Muscle layer of colon (tissue), 2 donors: ENCODE measurements at regions not wholly inside any gene's neighbourhood (a gene's known extent, or its start where the extent isn't known, plus 50 kb on each side); places are given as distances from the start of the nearest gene placed in this dataset.

Experiments
- H3K27ac ChIP-seq: one replicate; pipeline ENCODE4 v1.7.0; 2013; ENCODE audit warnings: low read depth, mild to moderate bottlenecking, low read length, moderate library complexity
- H3K27me3 ChIP-seq, 2 donors: one replicate each; pipeline ENCODE4 v1.7.0; 2013; ENCODE audit warnings: low read length in 2 of 2, mild to moderate bottlenecking in 2 of 2; ENCODE audit not compliant: insufficient read depth in 2 of 2, control insufficient read depth in 1 of 2
- H3K36me3 ChIP-seq: one replicate; pipeline ENCODE4 v1.7.0; 2013; ENCODE audit warnings: mild to moderate bottlenecking, low read length; ENCODE audit not compliant: insufficient read depth
- H3K4me1 ChIP-seq: one replicate; pipeline ENCODE4 v1.7.0; 2013; ENCODE audit warnings: mild to moderate bottlenecking, low read length; ENCODE audit not compliant: insufficient read depth
- H3K4me3 ChIP-seq, 2 donors: one replicate each; pipeline ENCODE4 v1.7.0; 2013; ENCODE audit warnings: low read length in 2 of 2, low read depth in 1 of 2, mild to moderate bottlenecking in 1 of 2, moderate library complexity in 1 of 2
- H3K9ac ChIP-seq: one replicate; pipeline ENCODE4 v1.7.0; 2013; ENCODE audit warnings: low read length
- H3K9me3 ChIP-seq: one replicate; pipeline ENCODE4 v1.7.0; 2013; ENCODE audit warnings: mild to moderate bottlenecking, low read length
- donor health status: abdominal sarcoma.
- donor health status: Adenocarcinoma of cecum.

DNA sequence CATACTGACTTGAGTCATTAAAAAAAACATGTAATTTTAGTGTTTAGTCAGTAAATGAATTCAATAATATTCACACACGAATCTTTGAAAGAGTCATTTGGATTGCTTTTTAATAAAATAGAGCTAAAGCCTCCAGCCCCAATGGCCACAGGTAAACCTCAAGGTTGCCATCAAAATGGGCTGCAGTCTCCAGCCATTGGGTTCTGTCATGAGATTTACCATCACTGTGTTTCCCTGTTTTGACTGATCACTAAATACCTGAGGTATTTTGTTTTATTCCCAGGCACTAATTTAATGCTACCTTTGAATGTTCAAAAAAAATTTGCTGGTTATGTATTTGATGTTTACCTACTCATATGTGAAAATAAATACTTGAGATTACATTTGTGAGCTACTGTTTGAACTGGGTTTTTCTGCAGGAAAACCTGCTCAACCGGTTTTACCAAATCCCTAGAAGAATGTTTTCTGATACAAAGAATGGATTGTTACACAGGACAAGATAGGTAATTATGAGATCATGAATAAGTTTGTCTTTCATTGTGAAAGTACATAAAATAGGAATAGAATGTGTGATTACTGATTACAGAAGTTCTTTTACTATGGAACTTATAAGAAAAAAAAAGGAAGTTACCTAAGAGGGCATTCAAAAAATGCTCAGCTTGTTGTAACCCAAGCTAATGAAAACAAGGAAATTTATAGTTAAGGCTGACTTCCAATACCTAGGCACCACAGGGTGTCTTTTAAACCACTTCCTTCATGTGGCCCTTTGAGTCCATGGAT, 391.3 kb downstream of the EFNB2 start:
- no peak overlapping the region for H3K27ac ChIP-seq

DNA sequence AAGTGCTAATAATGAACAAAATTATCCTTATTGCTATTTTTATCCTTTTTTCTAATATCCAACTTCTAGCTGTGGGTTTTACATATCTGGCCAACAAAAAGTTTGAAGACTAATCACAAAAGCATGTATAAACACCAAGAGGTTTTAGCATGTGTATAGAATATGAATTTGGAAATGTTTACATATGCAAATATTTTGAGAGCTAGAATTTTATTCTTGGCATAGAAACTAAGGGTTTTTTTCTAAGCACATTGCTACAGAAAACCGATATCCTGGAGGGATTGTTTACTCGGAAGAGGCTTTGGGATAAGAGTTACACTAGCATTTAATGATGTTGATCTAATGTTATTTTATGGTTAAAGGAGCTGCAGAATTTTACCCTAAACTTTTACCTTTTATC, 392.1 kb downstream of the EFNB2 start:
- Histone ChIP-seq H3K9me3 (no peaks in the 10 kb centered on the region), H3K4me1 (no peaks in the 10 kb centered on the region), H3K27me3 (no peaks in the 10 kb centered on the region), H3K27ac (no peak overlapping the region), H3K4me3 (no peak overlapping the region), H3K9ac (no peak overlapping the region), H3K36me3 (no peaks in the 10 kb centered on the region)

More for the DNA sequence above, 391.3 kb downstream of the EFNB2 start:
- Histone ChIP-seq H3K9ac (no peak overlapping the region), H3K4me1 (no peaks in the 10 kb centered on the region), H3K36me3 (no peaks in the 10 kb centered on the region), H3K27me3 (no peaks in the 10 kb centered on the region), H3K9me3 (no peaks in the 10 kb centered on the region), H3K4me3 (no peak overlapping the region)

DNA sequence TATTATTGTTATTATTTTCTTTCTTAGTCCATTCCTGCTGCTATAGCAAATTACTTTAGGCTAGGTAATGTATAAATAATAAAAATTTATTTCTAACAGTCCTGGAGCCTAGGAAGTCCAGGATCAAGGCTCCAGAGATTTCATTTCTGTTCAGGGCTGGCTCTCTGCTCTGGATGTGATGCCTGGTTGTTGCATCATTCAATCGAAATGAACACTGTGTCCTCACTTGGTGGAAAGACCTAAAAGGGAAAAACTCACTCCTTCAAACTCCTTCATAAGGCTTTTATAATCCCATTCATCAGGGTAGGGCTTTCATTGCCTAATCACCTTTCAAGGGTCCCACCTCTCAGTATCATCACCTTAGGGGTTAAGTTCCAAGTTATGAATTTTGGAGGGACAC, 395.0 kb downstream of the EFNB2 start:
- Histone ChIP-seq H3K27ac (no peak overlapping the region), H3K4me1 (no peaks in the 10 kb centered on the region), H3K9ac (no peak overlapping the region), H3K27me3 (no peaks in the 10 kb centered on the region), H3K9me3 (no peaks in the 10 kb centered on the region), H3K4me3 (no peak overlapping the region), H3K36me3 (no peaks in the 10 kb centered on the region)

DNA sequence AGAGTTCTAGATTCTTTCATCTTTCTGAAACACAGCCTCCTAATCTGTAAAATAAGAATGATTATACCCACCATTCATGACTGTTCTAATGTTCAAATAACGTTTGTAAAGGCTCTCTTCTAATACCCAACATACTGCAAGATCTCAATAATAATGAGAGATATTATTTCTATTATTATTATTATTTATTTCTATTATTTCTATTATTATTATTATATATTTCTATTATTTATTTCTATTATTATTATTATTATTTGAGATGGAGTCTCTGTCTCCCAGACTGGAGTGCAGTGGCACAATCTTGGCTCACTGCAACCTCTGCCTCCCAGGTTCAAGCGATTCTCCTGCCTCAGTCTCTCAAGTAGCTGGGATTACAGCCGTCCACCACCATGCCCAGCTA, 395.5 kb downstream of the EFNB2 start:
- Histone ChIP-seq H3K9me3 (no peaks in the 10 kb centered on the region), H3K9ac (no peak overlapping the region)

DNA sequence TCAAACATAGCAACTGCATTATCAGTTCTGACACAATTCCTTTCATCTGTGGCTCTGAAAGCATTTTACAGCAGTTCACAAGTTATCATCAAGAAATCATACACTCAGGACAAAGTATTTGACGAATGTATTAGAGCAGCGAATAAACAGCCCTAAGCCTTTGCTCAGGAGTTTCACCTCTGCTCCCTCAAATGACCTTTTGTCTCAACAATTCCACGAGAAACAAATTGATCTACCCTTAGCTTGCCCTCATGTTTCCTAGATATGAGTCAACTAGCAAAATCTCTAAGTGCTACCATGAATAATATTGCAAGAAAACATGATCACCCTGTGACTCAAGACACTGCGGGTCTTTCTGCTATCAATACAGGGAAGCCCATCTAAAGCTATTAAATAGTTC, 396.1 kb downstream of the EFNB2 start:
- no peaks in the 10 kb centered on the region for H3K27me3 ChIP-seq
- no peaks in the 10 kb centered on the region for H3K36me3 ChIP-seq
- no peak overlapping the region for H3K4me3 ChIP-seq
- no peaks in the 10 kb centered on the region for H3K4me1 ChIP-seq
- no peaks in the 10 kb centered on the region for H3K9me3 ChIP-seq
- no peak overlapping the region for H3K9ac ChIP-seq
- H3K27ac ChIP-seq, result no peak overlapping the region

More for the DNA sequence above, 395.5 kb downstream of the EFNB2 start:
- Histone ChIP-seq H3K36me3 (no peaks in the 10 kb centered on the region), H3K27ac (no peak overlapping the region), H3K4me1 (no peaks in the 10 kb centered on the region), H3K27me3 (no peaks in the 10 kb centered on the region), H3K4me3 (no peak overlapping the region)

DNA sequence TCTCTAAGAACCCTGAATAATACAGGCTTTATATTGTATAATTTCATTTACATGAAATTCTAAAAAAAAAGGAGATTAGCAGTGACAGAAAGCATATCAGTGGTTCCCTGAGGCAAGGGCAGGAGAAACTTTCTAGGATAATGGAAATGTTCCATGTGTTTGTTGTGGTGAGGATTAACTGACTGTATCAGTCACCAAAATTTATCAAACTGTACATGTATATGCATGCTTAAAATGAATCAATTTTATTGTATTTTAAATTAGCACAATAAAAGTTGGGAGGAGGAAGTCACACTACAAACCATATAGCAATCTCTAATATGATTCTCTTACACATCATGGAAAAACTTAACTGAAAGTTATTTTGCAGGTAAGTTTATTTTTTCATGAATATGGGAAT, 396.8 kb downstream of the EFNB2 start:
- H3K27ac ChIP-seq, result no peak overlapping the region
- H3K27me3 ChIP-seq, result no peaks in the 10 kb centered on the region
- H3K9ac ChIP-seq, result no peak overlapping the region
- H3K9me3 ChIP-seq, result no peaks in the 10 kb centered on the region
- no peaks in the 10 kb centered on the region for H3K36me3 ChIP-seq
- no peaks in the 10 kb centered on the region for H3K4me1 ChIP-seq
- H3K4me3 ChIP-seq, result no peak overlapping the region

DNA sequence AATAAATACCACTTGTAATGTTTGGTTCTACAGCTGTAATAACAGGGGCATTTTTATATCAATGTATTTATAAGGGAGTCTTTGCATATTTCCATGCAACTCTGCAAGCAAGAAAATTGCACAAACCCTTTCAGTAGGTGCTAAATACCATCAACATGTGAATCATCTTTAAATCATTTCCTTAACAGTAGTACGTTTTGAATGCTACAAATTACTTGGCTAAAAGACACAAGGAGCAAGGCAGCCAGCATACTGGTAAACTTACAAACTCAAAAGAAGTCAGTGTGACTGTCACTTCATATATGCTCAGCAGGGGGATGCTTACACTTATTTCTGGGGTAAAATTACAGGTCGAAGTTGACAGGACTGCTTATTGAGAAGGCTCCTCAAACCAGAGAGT, 402.4 kb downstream of the EFNB2 start:
- Histone ChIP-seq H3K9ac (no peak overlapping the region), H3K4me1 (no peaks in the 10 kb centered on the region), H3K27ac (no peak overlapping the region), H3K27me3 (no peaks in the 10 kb centered on the region), H3K4me3 (no peak overlapping the region), H3K9me3 (no peaks in the 10 kb centered on the region), H3K36me3 (no peaks in the 10 kb centered on the region)

DNA sequence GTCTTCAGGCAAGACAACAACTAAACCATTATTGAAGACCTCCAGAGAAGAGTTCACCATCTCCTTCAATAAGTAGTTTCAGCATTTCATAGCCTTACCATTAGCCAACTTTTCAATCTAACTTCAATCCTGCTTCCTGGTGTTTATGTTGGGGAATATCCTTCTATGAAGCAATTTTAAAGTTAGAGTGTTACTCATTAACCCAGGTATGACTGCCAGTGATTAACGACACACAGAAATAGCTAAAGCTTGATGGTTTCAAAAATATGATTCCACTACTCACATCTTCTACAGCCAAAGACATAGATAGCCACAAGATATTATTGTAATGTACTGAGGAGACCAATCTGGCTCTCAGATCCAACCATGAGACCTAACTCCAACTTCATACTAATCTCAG, 403.2 kb downstream of the EFNB2 start:
- Histone ChIP-seq H3K9me3 (no peaks in the 10 kb centered on the region), H3K36me3 (no peaks in the 10 kb centered on the region), H3K4me1 (no peaks in the 10 kb centered on the region), H3K9ac (no peak overlapping the region), H3K27ac (no peak overlapping the region), H3K4me3 (no peak overlapping the region), H3K27me3 (no peaks in the 10 kb centered on the region)

DNA sequence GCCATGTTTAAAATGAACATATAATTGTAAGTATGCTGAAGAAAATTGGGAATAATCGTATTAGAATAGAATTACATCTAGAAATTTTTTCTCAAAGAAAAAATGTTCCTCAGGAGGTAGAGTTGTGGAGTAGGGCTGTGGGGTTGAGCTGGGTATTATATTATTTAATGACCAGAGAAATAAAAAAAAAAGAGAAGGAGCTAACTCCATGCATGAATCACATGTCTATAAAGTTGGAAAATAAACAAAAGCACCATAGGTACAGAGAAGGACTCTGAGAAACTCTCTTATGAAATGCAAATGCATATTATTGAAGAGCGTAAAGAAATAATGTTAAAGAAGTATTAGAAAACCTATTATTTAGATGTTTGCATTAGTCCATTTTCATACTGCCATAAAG, 405.5 kb downstream of the EFNB2 start:
- H3K4me1 ChIP-seq, result no peaks in the 10 kb centered on the region

DNA sequence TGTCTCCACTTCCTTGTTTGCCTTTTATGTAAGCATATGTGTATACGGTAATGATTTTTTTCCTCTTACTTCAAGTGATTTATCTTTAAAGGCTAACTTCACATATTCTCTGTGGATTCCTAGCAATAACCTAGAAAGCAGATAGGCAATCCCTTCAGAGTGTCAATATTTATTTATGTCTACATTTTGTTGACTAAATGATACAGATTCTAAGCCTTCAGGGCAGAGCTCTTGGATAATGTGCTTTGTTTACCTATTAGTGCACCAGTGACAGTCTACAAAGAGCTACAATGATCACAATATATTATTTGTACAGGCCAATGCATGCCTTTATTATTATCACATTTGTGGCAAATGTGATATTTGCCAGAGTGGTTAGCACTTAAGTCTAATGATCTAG, 406.2 kb downstream of the EFNB2 start:
- Histone ChIP-seq H3K36me3 (no peaks in the 10 kb centered on the region), H3K4me3 (no peak overlapping the region), H3K27me3 (no peaks in the 10 kb centered on the region), H3K9me3 (no peaks in the 10 kb centered on the region), H3K4me1 (no peaks in the 10 kb centered on the region), H3K9ac (no peak overlapping the region), H3K27ac (no peak overlapping the region)

More for the DNA sequence above, 405.5 kb downstream of the EFNB2 start:
- Histone ChIP-seq H3K9me3 (no peaks in the 10 kb centered on the region), H3K4me3 (no peak overlapping the region), H3K27ac (no peak overlapping the region), H3K27me3 (no peaks in the 10 kb centered on the region), H3K9ac (no peak overlapping the region), H3K36me3 (no peaks in the 10 kb centered on the region)

DNA sequence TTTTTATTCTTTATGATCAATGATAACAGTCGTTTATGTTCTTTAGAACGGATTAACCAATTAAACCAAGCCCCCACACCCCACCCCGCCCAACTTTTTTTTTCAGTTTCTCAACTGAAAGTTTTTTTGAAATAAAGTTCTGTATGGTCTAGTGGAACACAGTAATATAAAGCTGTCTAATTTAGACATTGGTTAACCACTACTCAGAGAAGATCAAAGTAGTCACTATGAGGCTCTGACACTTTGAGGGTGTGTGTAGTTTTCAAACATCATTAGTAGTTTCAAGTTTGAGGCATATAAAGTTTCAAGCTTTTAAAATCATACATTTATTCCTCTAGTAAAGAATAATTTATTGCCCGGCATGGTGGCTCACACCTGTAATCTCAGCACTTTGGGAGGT, 413.2 kb downstream of the EFNB2 start:
- Histone ChIP-seq H3K9me3 (no peaks in the 10 kb centered on the region), H3K4me1 (no peaks in the 10 kb centered on the region), H3K27ac (no peak overlapping the region), H3K27me3 (no peaks in the 10 kb centered on the region), H3K36me3 (no peaks in the 10 kb centered on the region), H3K4me3 (no peak overlapping the region), H3K9ac (no peak overlapping the region)

DNA sequence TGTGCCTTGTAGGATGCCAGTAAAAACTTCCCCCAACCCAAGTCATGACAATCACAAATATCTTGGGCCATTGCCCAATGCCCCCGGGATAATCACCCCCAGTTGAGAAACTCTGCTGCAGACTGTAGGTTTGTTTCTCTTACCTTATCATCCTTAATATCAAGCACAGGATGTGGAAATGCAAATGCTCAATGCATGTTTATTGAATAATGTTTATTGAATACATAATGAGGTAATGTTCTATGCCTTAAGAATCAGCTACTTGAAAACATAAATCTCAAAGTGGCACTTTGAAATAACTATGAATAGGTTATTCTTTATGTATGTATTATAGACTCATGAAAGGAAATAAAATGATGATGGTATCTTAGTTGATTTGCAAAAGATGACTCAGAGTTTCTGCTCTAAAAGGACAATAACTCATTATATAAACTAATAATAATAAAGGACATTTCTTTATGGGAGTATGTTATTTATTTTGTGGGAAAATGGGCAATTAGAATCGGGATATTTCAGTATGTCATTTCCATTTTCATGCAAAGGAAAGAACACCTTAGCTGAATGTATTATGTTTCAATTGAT, 414.2 kb downstream of the EFNB2 start:
- Histone ChIP-seq H3K36me3 (no peaks in the 10 kb centered on the region), H3K9me3 (no peaks in the 10 kb centered on the region), H3K27ac (no peak overlapping the region), H3K9ac (no peak overlapping the region), H3K4me3 (no peak overlapping the region), H3K4me1 (no peaks in the 10 kb centered on the region), H3K27me3 (no peaks in the 10 kb centered on the region)
